Heart left ventricle (tissue), 16 donors: ENCODE measurements at regions not wholly inside any gene's neighbourhood (a gene's known extent, or its start where the extent isn't known, plus 50 kb on each side); places are given as distances from the start of the nearest gene placed in this dataset.

ENCODE experiments used
- ATAC-seq, 4 donors: fragments of 200-7000 bp; cut with Tn5 transposase; one replicate each; pipeline ENCODE4 v1.9.1; 2020 to 2022; ENCODE audit warnings: moderate library complexity in 4 of 4, mild to moderate bottlenecking in 3 of 4, moderate number of reproducible peaks in 1 of 4
- DNase-seq, 5 donors: peaks; one replicate each; pipeline ENCODE4 v3.0.0-alpha.2; 2020
- H3K27ac ChIP-seq, 12 donors: fragments of 200-600 bp; sonication (generic) in 4 of 12; one replicate each; pipeline versions ENCODE4 v1.5.0 to v1.8.0; 2016 to 2022; ENCODE audit warnings: mild to moderate bottlenecking in 2 of 12
- H3K27me3 ChIP-seq, 9 donors: fragments of 200-600 bp; sonication (generic) in 2 of 9; one replicate each; pipeline versions ENCODE4 v1.5.1 to v1.8.0; 2016 to 2022; ENCODE audit warnings: mild to moderate bottlenecking in 3 of 9
- H3K36me3 ChIP-seq, 9 donors: fragments of 200-600 bp; sonication (generic) in 2 of 9; one replicate each; pipeline versions ENCODE4 v1.5.0 to v1.8.0; 2018 to 2022; ENCODE audit warnings: mild to moderate bottlenecking in 2 of 9
- H3K4me1 ChIP-seq, 12 donors: fragments of 200-600 bp; sonication (generic) in 4 of 12; one replicate each; pipeline versions ENCODE4 v1.5.0 to v1.8.0; 2016 to 2022; ENCODE audit warnings: mild to moderate bottlenecking in 3 of 12
- H3K4me3 ChIP-seq, 12 donors: fragments of 200-600 bp; sonication (generic) in 4 of 12; one replicate each; pipeline versions ENCODE4 v1.5.0 to v1.8.0; 2017 to 2022; ENCODE audit warnings: mild to moderate bottlenecking in 9 of 12, moderate library complexity in 4 of 12
- H3K9me3 ChIP-seq, 12 donors: fragments of 200-600 bp; sonication (generic) in 4 of 12; one replicate each; pipeline versions ENCODE4 v1.5.0 to v1.8.0; 2016 to 2022; ENCODE audit warnings: mild to moderate bottlenecking in 1 of 12
- POLR2A ChIP-seq, 2 donors: fragments of 450-650 bp; IDR thresholded peaks; one replicate each; pipeline ENCODE4 v1.6.1; 2017; ENCODE audit warnings: antibody characterized with exemption in 2 of 2, mild to moderate bottlenecking in 2 of 2, moderate library complexity in 2 of 2
- WGBS, 4 donors: extraction: QIAGEN DNeasy Blood & Tissue Kit in 2 of 4; methylation state at CpG; one replicate each; pipeline versions ENCODE4 v1.1.5 to v1.1.7; 2013 to 2018; 5-methylcytosine and 5-hydroxymethylcytosine counted together
- intact Hi-C, 10 donors: fragments of 100-400 bp; cut with DNase I; formaldehyde crosslinking; loops; one replicate each; pipeline versions ENCODE4 v1.11.1 to v1.14.2; 2022
- TF ChIP-seq, protein P1 (sequence below), 12 donors: fragments of 200-600 bp; sonication (generic) in 4 of 12; IDR thresholded peaks; one replicate each; pipeline versions ENCODE4 v1.5.0 to v1.8.0; 2018 to 2022; ENCODE audit warnings: antibody characterized with exemption in 12 of 12, mild to moderate bottlenecking in 5 of 12
- donor health status: ischemic (EF 13 %, LVEDD 7.1; RV severe dilation, severe dysfunction).
- donor health status: healthy with polysubstance abuse.
- donor health status: DM: no; HTN: yes; CAD: no.
- donor health status: DM: no; HTN: no; CAD: no.
- donor health status: ischemic (EF 25% LVEDD 6.9; RV normal size, moderate dysfunction).
- donor health status: ischemic (EF 25% LVEDD 5.7; RV mildly dilated, moderate dysfunction).
- donor health status: healthy.
- donor health status: DM: yes; HTN: yes; CAD: no.
- donor health status: ischemic (EF 35%, LVEDD 5.7; RV mildly dilated, moderate dysfunction).
- donor health status: nonischemic (EF 11% LVEDD 7.7; RV severe dilation, severe dysfunction).
- donor health status: DM: yes; HTN: yes; CAD: no.
- donor health status: PGD.
- donor health status: ischemic (EF 29% LVEDD 5.4; RV normal size, mild dysfunction).
- donor health status: nonischemic (EF 23%, LVEDD 6.1; RV moderate dilation, normal function).

DNA sequence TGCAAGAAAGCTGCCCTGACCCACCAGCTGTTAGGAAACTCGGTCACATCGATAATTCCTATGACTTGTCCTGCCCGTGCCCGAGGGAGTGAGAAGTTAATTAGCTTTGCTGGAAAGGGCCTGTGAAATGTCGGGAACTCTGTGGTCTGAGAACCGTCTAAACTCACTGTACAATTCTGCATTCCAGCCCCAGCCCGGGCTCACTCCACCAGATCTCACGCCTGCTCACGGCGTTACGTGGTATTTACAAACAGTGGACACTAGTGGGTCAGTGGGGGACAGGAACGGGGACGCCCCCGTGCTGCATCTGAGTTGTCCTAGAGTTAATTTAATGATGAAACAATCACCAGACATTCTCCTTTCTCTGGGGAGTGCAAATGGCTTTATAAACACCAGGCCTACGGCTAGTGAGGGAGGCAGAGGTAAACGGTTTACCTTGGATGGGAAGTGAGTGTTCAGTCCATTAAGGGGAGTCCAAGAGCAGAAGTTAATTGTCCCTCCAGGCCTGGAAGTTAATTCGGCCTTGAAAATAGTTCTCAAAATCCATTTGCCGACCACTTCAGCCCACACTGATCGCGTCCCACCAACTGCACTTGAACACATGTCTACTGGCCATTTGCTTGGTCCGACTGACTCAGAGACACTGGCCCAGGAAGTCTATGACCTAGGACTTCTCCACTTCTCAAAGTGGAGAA is 93.5 kb upstream of the MED13L start:
- TF ChIP-seq, protein P1, sequence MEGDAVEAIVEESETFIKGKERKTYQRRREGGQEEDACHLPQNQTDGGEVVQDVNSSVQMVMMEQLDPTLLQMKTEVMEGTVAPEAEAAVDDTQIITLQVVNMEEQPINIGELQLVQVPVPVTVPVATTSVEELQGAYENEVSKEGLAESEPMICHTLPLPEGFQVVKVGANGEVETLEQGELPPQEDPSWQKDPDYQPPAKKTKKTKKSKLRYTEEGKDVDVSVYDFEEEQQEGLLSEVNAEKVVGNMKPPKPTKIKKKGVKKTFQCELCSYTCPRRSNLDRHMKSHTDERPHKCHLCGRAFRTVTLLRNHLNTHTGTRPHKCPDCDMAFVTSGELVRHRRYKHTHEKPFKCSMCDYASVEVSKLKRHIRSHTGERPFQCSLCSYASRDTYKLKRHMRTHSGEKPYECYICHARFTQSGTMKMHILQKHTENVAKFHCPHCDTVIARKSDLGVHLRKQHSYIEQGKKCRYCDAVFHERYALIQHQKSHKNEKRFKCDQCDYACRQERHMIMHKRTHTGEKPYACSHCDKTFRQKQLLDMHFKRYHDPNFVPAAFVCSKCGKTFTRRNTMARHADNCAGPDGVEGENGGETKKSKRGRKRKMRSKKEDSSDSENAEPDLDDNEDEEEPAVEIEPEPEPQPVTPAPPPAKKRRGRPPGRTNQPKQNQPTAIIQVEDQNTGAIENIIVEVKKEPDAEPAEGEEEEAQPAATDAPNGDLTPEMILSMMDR (IDR thresholded peaks at IDR 0.05), result no peak
- TF ChIP-seq POLR2A (IDR thresholded peaks at IDR 0.05), result no peak
- H3K9me3 ChIP-seq, result no peaks in the 10 kb centered on the region
- no peak overlapping the region for H3K27ac ChIP-seq
- intact Hi-C loops, result no loop called here
- no peak overlapping the region for H3K4me3 ChIP-seq
- no peak for DNase-seq
- peaks cover 0 to 4% (median 0%) of the 10 kb centered on the region in 12 donors for H3K4me1 ChIP-seq
- no peaks in the 10 kb centered on the region for H3K36me3 ChIP-seq
- 80 to 87% (median 84%) methylated on average over 21 of the region's 21 CpGs for WGBS, 4 donors
- no peaks in the 10 kb centered on the region for H3K27me3 ChIP-seq
- peak in 1 of 4 donors; percentile 19 for ATAC-seq

DNA sequence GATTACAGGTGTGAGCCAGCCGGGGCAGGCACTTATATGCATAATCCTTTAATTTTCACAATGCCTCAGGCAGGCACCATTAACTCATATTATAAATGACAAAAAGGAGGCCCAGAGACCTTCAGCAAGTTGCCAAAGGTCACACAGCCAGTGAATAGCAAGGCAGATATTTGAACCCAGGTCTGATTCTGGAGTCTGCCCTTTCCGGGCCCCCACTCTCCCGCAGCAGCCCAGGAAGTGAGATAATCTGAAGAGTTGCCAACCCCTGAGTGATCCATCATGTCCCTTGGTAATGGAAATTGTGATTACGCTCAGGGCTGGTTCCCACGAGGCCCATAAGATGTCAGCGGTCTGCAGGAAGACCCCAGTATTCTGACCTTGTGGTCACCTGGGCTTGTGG is 95.3 kb upstream of the MED13L start:
- 76 to 87% (median 82%) methylated on average over 5 to 6 of the region's 6 CpGs for WGBS, 4 donors
- intact Hi-C loops, result no loop called here
- Histone ChIP-seq H3K4me3 (no peak overlapping the region), H3K36me3 (no peaks in the 10 kb centered on the region), H3K27ac (no peak overlapping the region), H3K27me3 (no peaks in the 10 kb centered on the region), H3K4me1 (peaks cover 0 to 4% (median 0%) of the 10 kb centered on the region in 12 donors), H3K9me3 (no peaks in the 10 kb centered on the region)
- ATAC-seq, result no peak
- DNase-seq, result no peak
- no peak for TF ChIP-seq POLR2A (IDR thresholded peaks at IDR 0.05)
- TF ChIP-seq, protein P1 (IDR thresholded peaks at IDR 0.05), result no peak

DNA sequence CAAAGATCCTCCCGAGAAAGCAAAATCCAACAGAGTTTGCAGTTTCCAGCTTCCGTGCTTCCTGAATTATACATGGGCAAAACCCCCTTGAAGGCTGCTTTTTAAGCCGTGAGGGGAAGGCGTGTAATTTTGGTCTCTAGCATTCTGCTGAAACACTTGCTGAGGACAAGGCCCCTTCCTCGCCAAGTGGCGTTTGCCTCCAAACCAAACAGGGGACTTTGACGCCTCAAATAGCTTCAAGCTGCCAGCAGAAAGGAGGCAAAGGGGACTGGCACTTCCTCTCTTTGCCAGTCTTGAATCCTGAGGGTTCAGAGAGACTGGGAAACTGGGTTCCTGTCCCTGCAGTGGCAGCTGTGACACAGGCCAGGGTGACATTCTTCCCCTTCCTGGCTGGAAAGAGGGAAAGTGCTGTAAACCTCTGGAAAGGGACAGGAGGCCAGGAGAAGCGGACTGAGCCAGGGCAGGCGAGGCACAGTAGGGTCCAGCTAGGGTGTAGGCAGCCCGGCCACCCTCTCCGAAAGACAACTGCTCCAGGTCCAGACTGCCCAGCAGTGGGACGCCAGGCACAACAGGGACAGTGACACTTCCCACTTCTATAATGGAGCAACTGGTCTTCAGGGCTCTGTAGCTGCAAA is 96.2 kb upstream of the MED13L start:
- Histone ChIP-seq H3K4me3 (no peak overlapping the region), H3K36me3 (no peaks in the 10 kb centered on the region), H3K27me3 (peaks cover 0 to 3% (median 0%) of the 10 kb centered on the region in 9 donors), H3K4me1 (peaks cover 0 to 4% (median 0%) of the 10 kb centered on the region in 12 donors), H3K9me3 (no peaks in the 10 kb centered on the region), H3K27ac (no peak overlapping the region)
- WGBS, 4 donors, result 86 to 94% (median 87%) methylated on average over 10 to 12 of the region's 12 CpGs
- peak in 1 of 5 donors; percentile 10 for DNase-seq
- TF ChIP-seq POLR2A (IDR thresholded peaks at IDR 0.05), result no peak
- TF ChIP-seq, protein P1 (IDR thresholded peaks at IDR 0.05), result no peak
- intact Hi-C loops, result no loop called here
- ATAC-seq, result no peak

DNA sequence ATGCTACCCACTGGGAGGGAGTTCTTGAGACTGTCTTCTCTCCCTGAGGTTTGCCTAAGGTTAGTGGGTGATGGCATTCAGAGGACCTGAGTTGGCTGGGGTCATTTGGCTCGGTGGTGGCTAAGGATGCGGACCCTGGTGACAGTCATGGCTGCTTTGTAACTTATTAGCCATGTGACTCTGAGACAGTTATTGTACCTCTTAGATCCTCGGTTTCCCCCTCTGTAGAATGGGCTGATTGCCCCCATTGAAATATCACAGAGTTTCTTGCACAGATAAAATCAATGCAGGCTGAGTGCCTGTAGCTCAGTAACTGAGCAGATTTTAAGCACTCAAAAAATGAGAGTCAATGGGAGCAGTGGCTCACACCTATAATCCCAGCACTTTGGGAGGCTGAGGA is 96.7 kb upstream of the MED13L start:
- H3K27me3 ChIP-seq, result peaks cover 0 to 3% (median 0%) of the 10 kb centered on the region in 9 donors
- H3K4me3 ChIP-seq, result no peak overlapping the region
- H3K36me3 ChIP-seq, result no peaks in the 10 kb centered on the region
- no peaks in the 10 kb centered on the region for H3K9me3 ChIP-seq
- intact Hi-C loops, result no loop called here
- DNase-seq, result peak in 1 of 5 donors; percentile 2
- ATAC-seq, result no peak
- no peak for TF ChIP-seq POLR2A (IDR thresholded peaks at IDR 0.05)
- TF ChIP-seq, protein P1 (IDR thresholded peaks at IDR 0.05), result no peak
- WGBS, 4 donors, result 80 to 98% (median 91%) methylated on average over 3 of the region's 3 CpGs
- no peak overlapping the region for H3K27ac ChIP-seq
- H3K4me1 ChIP-seq, result peaks cover 0 to 4% (median 0%) of the 10 kb centered on the region in 12 donors
